ENCODE measurements at regions not wholly inside any gene's neighbourhood (a gene's known extent, or its start where the extent isn't known, plus 50 kb on each side); places are given as distances from the start of the nearest gene placed in this dataset.

DNA sequence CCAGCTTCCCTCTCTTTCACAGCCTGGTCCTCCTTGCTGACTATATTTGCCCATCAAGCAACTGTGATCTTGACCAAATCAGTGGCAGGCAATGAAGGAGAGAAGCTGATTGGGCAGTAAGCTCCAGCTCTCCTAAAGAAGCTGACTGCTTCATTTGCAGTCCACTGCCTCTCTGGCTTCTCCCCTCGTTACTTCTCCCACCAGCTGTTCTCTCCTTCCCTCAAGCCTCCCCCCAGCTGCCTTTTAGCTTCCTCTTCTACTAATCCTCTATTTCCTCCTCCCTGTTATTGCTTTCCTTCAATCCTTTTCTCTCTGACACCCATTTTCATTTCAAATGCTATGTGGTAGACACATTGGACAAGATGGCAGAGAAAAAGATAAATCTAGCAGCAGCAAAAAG is 474.7 kb upstream of the UBE2E2 start:
- 18 to 41% (median 19%) methylated on average over 1 of the region's 1 CpG for WGBS, 5 donors
- Histone ChIP-seq H3K9me3 (no peaks in the 10 kb centered on the region), H3K4me1 (no peaks in the 10 kb centered on the region), H3K36me3 (no peaks in the 10 kb centered on the region), H3K4me3 (no peak overlapping the region), H3K27me3 (no peaks in the 10 kb centered on the region), H3K27ac (no peak overlapping the region)
- intact Hi-C loops (cut with DNase I; ENCODE audit: low total_unique reads): no loop called here
- TF ChIP-seq POLR2AphosphoS5 (IDR thresholded peaks at IDR 0.05) (no peak), EP300 (IDR thresholded peaks at IDR 0.05) (no peak), POLR2A (IDR thresholded peaks at IDR 0.05) (no peak)
- TF ChIP-seq, protein P1, sequence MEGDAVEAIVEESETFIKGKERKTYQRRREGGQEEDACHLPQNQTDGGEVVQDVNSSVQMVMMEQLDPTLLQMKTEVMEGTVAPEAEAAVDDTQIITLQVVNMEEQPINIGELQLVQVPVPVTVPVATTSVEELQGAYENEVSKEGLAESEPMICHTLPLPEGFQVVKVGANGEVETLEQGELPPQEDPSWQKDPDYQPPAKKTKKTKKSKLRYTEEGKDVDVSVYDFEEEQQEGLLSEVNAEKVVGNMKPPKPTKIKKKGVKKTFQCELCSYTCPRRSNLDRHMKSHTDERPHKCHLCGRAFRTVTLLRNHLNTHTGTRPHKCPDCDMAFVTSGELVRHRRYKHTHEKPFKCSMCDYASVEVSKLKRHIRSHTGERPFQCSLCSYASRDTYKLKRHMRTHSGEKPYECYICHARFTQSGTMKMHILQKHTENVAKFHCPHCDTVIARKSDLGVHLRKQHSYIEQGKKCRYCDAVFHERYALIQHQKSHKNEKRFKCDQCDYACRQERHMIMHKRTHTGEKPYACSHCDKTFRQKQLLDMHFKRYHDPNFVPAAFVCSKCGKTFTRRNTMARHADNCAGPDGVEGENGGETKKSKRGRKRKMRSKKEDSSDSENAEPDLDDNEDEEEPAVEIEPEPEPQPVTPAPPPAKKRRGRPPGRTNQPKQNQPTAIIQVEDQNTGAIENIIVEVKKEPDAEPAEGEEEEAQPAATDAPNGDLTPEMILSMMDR (IDR thresholded peaks at IDR 0.05): no peak
- no peak for DNase-seq

DNA sequence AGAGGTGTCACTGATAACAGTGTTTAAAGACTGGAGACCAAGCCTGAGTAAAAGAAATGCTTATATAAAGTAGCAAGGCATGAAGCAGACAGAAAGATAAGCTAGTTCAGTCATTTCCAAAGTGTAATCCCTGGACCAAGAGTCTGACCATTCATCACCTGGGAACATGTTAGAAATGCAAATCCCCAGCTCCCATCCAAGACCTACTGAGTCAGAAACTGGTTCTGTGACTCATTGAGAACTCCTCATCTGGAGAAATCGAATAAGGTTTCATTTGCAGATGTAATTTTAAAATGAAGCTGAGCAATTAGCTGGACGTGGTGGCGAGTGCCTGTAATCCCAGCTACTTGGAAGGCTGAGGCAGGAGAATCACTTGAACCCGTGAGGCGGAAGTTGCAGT is 473.9 kb upstream of the UBE2E2 start:
- 74 to 79% (median 79%) methylated on average over 5 of the region's 5 CpGs for WGBS, 5 donors
- intact Hi-C loops (cut with DNase I; ENCODE audit: low total_unique reads): no loop called here
- no peaks in the 10 kb centered on the region for H3K4me1 ChIP-seq
- H3K36me3 ChIP-seq: no peaks in the 10 kb centered on the region
- no peaks in the 10 kb centered on the region for H3K27me3 ChIP-seq
- H3K27ac ChIP-seq: no peak overlapping the region
- no peak for DNase-seq
- H3K9me3 ChIP-seq: no peaks in the 10 kb centered on the region
- no peak for TF ChIP-seq POLR2A (IDR thresholded peaks at IDR 0.05)
- no peak for TF ChIP-seq POLR2AphosphoS5 (IDR thresholded peaks at IDR 0.05)
- TF ChIP-seq, protein P1 (IDR thresholded peaks at IDR 0.05): no peak
- no peak for TF ChIP-seq EP300 (IDR thresholded peaks at IDR 0.05)
- H3K4me3 ChIP-seq: no peak overlapping the region

DNA sequence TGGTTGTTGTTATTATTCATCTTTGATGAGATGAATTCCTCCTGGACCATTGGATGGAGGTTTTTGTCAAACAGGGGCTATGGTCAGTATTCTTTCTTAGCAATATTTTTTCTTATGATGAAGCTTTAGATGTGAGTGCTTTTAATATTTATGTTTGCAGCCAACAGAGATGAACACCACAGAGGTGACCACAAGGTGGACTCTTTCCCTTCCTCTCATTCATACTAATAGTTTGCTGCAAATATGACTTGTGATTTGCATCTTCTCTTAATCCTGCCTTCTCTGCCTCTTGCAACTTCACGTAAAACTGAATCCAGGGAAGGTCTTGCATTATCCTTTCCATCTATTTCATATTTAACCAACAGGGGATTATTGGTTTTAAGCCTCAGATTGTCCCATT is 473.1 kb upstream of the UBE2E2 start:
- H3K9me3 ChIP-seq: no peaks in the 10 kb centered on the region
- no peaks in the 10 kb centered on the region for H3K27me3 ChIP-seq
- no peak overlapping the region for H3K27ac ChIP-seq
- DNase-seq: peak in 1 of 2 donors; percentile 14
- H3K4me1 ChIP-seq: no peaks in the 10 kb centered on the region
- intact Hi-C loops (cut with DNase I; ENCODE audit: low total_unique reads): no loop called here
- TF ChIP-seq EP300 (IDR thresholded peaks at IDR 0.05): no peak
- no peak for TF ChIP-seq POLR2AphosphoS5 (IDR thresholded peaks at IDR 0.05)
- no peak for TF ChIP-seq POLR2A (IDR thresholded peaks at IDR 0.05)
- TF ChIP-seq, protein P1 (IDR thresholded peaks at IDR 0.05): no peak
- WGBS, 5 donors: 15 to 42% (median 29%) methylated on average over 1 of the region's 1 CpG
- no peak overlapping the region for H3K4me3 ChIP-seq
- no peaks in the 10 kb centered on the region for H3K36me3 ChIP-seq

DNA sequence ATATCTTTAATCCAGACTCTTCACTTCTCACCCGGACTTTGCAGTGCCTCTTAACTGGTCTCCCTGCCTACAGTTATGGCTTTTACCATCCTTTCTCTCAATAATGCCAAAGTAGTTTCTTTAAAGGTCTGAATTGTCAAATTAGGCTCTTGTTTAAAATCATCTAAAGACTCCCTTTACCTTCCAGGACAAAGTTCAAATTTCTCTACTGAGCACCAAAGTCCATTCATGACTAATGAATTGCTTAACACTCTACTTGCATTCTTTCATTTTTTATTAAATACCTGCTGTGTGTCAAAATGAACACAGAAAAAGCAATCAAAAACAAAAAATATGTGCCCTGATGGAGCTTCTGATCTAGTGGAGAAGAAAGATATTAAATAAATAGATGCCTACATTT is 472.4 kb upstream of the UBE2E2 start:
- Histone ChIP-seq H3K36me3 (no peaks in the 10 kb centered on the region), H3K4me1 (no peaks in the 10 kb centered on the region), H3K27me3 (no peaks in the 10 kb centered on the region), H3K9me3 (no peaks in the 10 kb centered on the region), H3K27ac (no peak overlapping the region), H3K4me3 (no peak overlapping the region)
- no peak for TF ChIP-seq POLR2AphosphoS5 (IDR thresholded peaks at IDR 0.05)
- TF ChIP-seq, protein P1 (IDR thresholded peaks at IDR 0.05): no peak
- TF ChIP-seq POLR2A (IDR thresholded peaks at IDR 0.05): no peak
- no peak for TF ChIP-seq EP300 (IDR thresholded peaks at IDR 0.05)
- intact Hi-C loops (cut with DNase I; ENCODE audit: low total_unique reads): no loop called here
- WGBS, 5 donors: 56 to 88% (median 73%) methylated on average over 1 of the region's 1 CpG
- DNase-seq: no peak

Data from stomach (tissue), 8 donors.